Right lobe of liver (tissue), 6 donors: ENCODE measurements at regions not wholly inside any gene's neighbourhood (a gene's known extent, or its start where the extent isn't known, plus 50 kb on each side); places are given as distances from the start of the nearest gene placed in this dataset.

Experiments
- ATAC-seq, 4 donors: fragments of 200-7000 bp; cut with Tn5 transposase; one replicate each; pipeline ENCODE4 v1.9.1; 2020; ENCODE audit warnings: mild to moderate bottlenecking in 4 of 4, moderate library complexity in 4 of 4
- DNase-seq, 3 donors: peaks; one replicate each; pipeline ENCODE4 v3.0.0-alpha.2; 2020
- H3K27ac ChIP-seq, 3 donors: fragments of 200-600 bp; one replicate each; pipeline ENCODE4 v1.8.0; 2022
- H3K27me3 ChIP-seq, 2 donors: fragments of 200-600 bp; one replicate each; pipeline ENCODE4 v1.8.0; 2022
- H3K36me3 ChIP-seq, 4 donors: fragments of 200-600 bp; sonication (generic) in 1 of 4; one replicate each; pipeline versions ENCODE4 v1.5.1 to v1.8.0; 2017 to 2022; ENCODE audit warnings: control low read depth in 1 of 4
- H3K4me1 ChIP-seq, 4 donors: fragments of 200-600 bp; sonication (generic) in 1 of 4; one replicate each; pipeline versions ENCODE4 v1.5.1 to v1.8.0; 2017 to 2022; ENCODE audit warnings: control low read depth in 1 of 4
- H3K4me3 ChIP-seq, 3 donors: fragments of 200-600 bp; one replicate each; pipeline ENCODE4 v1.8.0; 2022
- H3K9me3 ChIP-seq, 4 donors: fragments of 200-600 bp; sonication (generic) in 1 of 4; one replicate each; pipeline versions ENCODE4 v1.5.1 to v1.8.0; 2017 to 2022; ENCODE audit warnings: control low read depth in 1 of 4
- POLR2A ChIP-seq: fragments of 450-650 bp; IDR thresholded peaks from one replicate; pipeline ENCODE4 v1.6.1; 2017; ENCODE audit warnings: antibody characterized with exemption, mild to moderate bottlenecking
- WGBS: methylation state at CpG from one replicate; pipeline ENCODE4 v1.1.6; 2018; ENCODE audit warnings: low coverage, low lambda C conversion rate; ENCODE audit not compliant: insufficient coverage; ENCODE audit errors: missing lambda C conversion rate; 5-methylcytosine and 5-hydroxymethylcytosine counted together
- intact Hi-C, 2 donors: fragments of 100-400 bp; cut with DNase I; formaldehyde crosslinking; loops; one replicate each; pipeline versions ENCODE4 v1.11.2 to v1.14.1; 2022
- TF ChIP-seq, protein P1 (sequence below), 4 donors: fragments of 200-600 bp in 3 of 4; fragments of 450-650 bp in 1 of 4; IDR thresholded peaks; one replicate each; pipeline versions ENCODE4 v1.5.1 to v1.8.0; 2016 to 2022; ENCODE audit warnings: antibody characterized with exemption in 4 of 4, mild to moderate bottlenecking in 2 of 4
- donor health status: DM: no; HTN: yes; CAD: no.
- donor health status: DM: no; HTN: no; CAD: no.
- donor health status: DM: no; HTN: no; CAD: no.
- donor health status: DM: no; HTN: yes; CAD: no.
- donor health status: DM: no; HTN: yes; CAD: no.

DNA sequence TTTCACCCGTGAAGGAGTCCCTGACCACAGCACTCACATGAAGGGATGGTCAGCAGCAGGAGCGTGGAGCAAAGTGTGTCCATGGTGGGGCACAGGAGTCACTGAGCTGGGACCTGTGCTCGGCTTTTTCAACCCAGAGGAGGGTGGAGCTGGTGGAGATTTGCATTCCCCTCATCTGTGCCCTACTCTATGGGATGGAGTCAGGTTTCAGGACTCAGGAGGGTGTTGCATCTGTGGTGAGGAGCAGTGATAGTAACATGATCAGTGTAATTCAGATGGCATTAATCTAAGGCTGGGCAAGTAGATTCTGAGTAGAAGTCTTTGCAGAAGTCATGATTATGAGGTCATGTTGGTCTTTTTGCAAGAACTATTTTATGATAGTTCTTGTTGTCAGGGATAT is 511.9 kb downstream of the TMEM121 start:
- TF ChIP-seq, protein P1, sequence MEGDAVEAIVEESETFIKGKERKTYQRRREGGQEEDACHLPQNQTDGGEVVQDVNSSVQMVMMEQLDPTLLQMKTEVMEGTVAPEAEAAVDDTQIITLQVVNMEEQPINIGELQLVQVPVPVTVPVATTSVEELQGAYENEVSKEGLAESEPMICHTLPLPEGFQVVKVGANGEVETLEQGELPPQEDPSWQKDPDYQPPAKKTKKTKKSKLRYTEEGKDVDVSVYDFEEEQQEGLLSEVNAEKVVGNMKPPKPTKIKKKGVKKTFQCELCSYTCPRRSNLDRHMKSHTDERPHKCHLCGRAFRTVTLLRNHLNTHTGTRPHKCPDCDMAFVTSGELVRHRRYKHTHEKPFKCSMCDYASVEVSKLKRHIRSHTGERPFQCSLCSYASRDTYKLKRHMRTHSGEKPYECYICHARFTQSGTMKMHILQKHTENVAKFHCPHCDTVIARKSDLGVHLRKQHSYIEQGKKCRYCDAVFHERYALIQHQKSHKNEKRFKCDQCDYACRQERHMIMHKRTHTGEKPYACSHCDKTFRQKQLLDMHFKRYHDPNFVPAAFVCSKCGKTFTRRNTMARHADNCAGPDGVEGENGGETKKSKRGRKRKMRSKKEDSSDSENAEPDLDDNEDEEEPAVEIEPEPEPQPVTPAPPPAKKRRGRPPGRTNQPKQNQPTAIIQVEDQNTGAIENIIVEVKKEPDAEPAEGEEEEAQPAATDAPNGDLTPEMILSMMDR (IDR thresholded peaks at IDR 0.05) = no peak
- no peak for TF ChIP-seq POLR2A
- Histone ChIP-seq H3K27me3 (no peaks in the 10 kb centered on the region), H3K4me1 (no peaks in the 10 kb centered on the region), H3K27ac (no peak overlapping the region), H3K36me3 (no peaks in the 10 kb centered on the region), H3K4me3 (no peak overlapping the region), H3K9me3 (no peaks in the 10 kb centered on the region)
- ATAC-seq (no peak), DNase-seq (no peak)
- intact Hi-C loops = no loop called here
- 46% methylated on average over 2 of the region's 3 CpGs for WGBS

DNA sequence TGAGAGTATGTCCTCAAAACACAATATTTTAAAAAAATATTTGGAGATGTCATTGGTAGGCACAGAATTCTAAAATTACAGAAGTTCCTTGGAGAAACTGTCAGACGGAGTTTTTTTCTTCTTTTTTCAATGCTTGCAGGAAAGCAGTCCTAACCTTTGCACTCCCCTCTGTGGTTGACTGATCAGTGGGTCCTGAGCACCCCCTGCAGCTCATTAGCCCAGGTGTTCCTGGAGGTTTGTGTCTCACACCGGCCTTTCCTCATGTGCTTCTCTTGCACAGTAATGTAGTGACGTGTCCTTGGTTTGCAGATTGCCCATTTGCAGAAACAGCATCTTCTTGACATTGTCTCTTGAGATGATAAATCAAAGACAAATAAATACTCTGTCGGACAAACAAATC is 513.0 kb downstream of the TMEM121 start:
- no peak overlapping the region for H3K27ac ChIP-seq
- no peaks in the 10 kb centered on the region for H3K9me3 ChIP-seq
- DNase-seq (no peak), ATAC-seq (peak in 2 of 4 donors; percentile 55 to 76)
- no peaks in the 10 kb centered on the region for H3K27me3 ChIP-seq
- 30% methylated on average over 4 of the region's 4 CpGs for WGBS
- intact Hi-C loops = no loop called here
- H3K36me3 ChIP-seq = no peaks in the 10 kb centered on the region
- TF ChIP-seq, protein P1 (IDR thresholded peaks at IDR 0.05) = peak in 1 of 4 donors; percentile 46
- TF ChIP-seq POLR2A = no peak
- H3K4me3 ChIP-seq = no peak overlapping the region
- no peaks in the 10 kb centered on the region for H3K4me1 ChIP-seq

DNA sequence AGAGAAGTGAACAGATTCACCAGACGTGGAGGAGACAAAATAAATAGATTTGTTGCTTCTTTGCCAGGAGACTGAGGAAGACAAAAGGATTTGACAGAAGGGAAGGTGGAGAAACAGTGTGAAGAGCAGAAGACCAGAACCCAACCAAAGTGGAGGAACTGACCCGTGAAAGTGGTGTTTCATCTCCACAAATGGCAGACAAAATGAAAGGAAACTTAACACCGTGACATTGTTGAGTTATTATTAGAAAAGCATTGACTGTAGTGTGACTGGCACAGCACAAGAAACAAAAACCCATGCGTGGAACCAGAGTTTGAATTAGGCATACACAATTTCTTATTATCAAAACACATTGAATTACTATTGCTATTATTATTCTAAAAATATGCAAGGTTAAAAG is 518.1 kb downstream of the TMEM121 start:
- Histone ChIP-seq H3K4me1 (no peaks in the 10 kb centered on the region), H3K9me3 (no peaks in the 10 kb centered on the region), H3K27me3 (no peaks in the 10 kb centered on the region), H3K4me3 (no peak overlapping the region), H3K27ac (no peak overlapping the region), H3K36me3 (no peaks in the 10 kb centered on the region)
- 51% methylated on average over 4 of the region's 4 CpGs for WGBS
- DNase-seq (no peak), ATAC-seq (no peak)
- TF ChIP-seq POLR2A = no peak
- TF ChIP-seq, protein P1 (IDR thresholded peaks at IDR 0.05) = no peak
- intact Hi-C loops = no loop called here

DNA sequence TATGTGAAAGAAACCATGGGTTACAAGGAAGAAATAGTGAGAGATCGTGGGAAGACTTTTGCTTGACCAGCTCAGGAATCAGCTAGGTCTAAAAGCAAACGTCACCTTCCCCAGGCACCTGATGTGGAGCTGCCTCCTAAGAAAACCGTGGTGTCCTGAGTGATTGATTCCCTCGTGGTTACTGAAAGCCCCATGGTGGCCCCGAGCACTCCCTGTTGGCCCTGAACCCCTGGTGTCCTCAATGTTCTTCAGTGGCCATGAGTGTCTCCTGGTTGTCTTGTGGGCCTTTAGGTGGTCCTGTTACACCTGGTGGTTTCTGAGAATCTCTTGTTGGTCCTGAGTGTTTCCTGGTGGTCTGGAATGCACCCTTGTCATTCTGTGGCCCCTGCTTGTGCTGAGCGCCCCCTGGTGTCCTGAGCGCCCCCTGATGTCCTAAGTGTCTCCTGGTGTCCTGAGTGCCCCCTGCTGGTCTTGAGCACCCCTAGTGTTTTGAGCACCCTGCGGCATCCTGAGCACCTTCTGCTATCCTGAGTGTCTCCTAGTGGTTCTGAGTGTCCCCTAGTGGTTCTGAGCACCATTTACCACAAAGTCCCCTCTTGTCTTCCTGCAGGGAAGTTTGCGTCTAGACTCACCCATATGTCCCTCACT is 518.7 kb downstream of the TMEM121 start:
- H3K27ac ChIP-seq = no peak overlapping the region
- intact Hi-C loops = no loop called here
- H3K27me3 ChIP-seq = no peaks in the 10 kb centered on the region
- TF ChIP-seq, protein P1 (IDR thresholded peaks at IDR 0.05) = peak; percentile 27 to 49 (median 37)
- no peak for TF ChIP-seq POLR2A
- peak in 2 of 3 donors; percentile 50 to 63 for DNase-seq
- no peaks in the 10 kb centered on the region for H3K4me1 ChIP-seq
- H3K4me3 ChIP-seq = no peak overlapping the region
- WGBS = 32% methylated on average over 5 of the region's 9 CpGs
- H3K9me3 ChIP-seq = no peaks in the 10 kb centered on the region
- ATAC-seq = peak; percentile 64 to 76 (median 70)
- H3K36me3 ChIP-seq = no peaks in the 10 kb centered on the region
